ENCODE measurements at regions not wholly inside any gene's neighbourhood (a gene's known extent, or its start where the extent isn't known, plus 50 kb on each side); places are given as distances from the start of the nearest gene placed in this dataset.

GRCh38 chr1:208303743-208304712 lies 59.8 kb upstream of the PLXNA2 start:
- TF ChIP-seq CTCF (conservative IDR thresholded peaks at IDR 0.05) (no peak), EZH2 (IDR thresholded peaks at IDR 0.05; ENCODE audit: low read depth) (no peak)

Data from PC-9 (cell line).